ENCODE measurements at regions not wholly inside any gene's neighbourhood (a gene's known extent, or its start where the extent isn't known, plus 50 kb on each side); places are given as distances from the start of the nearest gene placed in this dataset.

GRCh38 chr10:8873310-8873709 lies 818.8 kb downstream of the GATA3 start (continued):
- TF ChIP-seq RAD21 (conservative IDR thresholded peaks at IDR 0.05 in 1 of 2, IDR thresholded peaks at IDR 0.05 in 1 of 2): peak; percentile 74 to 84

- POLR2A ChIA-PET: no interaction called here
- no peak for ATAC-seq
- WGBS (ENCODE audit: missing lambda C conversion rate): 88% methylated on average over 2 of the region's 2 CpGs
These were observed 819.8 kb downstream of the GATA3 start for GRCh38 chr10:8874268-8874667.

GRCh38 chr10:8874972-8875371 lies 820.5 kb downstream of the GATA3 start:
- ChIA-PET CTCF (interaction anchor here (0.6 kb wide), 1 partner anchor 994 kb away, joined by 3 read pairs; no protein-coding TSS in a partner anchor), POLR2A (no interaction called here)
- ATAC-seq: no peak
- Histone ChIP-seq H3K9me3 (no peaks in the 10 kb centered on the region), H3K27ac (no peak overlapping the region), H3K4me2 (no peak overlapping the region), H3K4me3 (no peak overlapping the region), H3K4me1 (0 out of 3 replicates have a peak, but pooled peaks cover 4% of the 10 kb centered on the region)
- 75% methylated on average over 3 of the region's 3 CpGs for WGBS (ENCODE audit: missing lambda C conversion rate)
- DNase-seq (ENCODE audit: low read depth in 1 of 2, low spot score in 1 of 2): no peak
- no peak for FAIRE-seq
- TF ChIP-seq FOXS1 (CRISPR knock-in tag; IDR thresholded peaks at IDR 0.05) (no peak), ZSCAN20 (CRISPR knock-in tag; IDR thresholded peaks at IDR 0.05) (no peak), RARB (CRISPR knock-in tag; IDR thresholded peaks at IDR 0.05) (no peak), NR3C1 (IDR thresholded peaks at IDR 0.05) (no peak), NPAS2 (CRISPR knock-in tag; IDR thresholded peaks at IDR 0.05; ENCODE audit: borderline replicate concordance) (no peak), BCL3 (IDR thresholded peaks at IDR 0.05) (no peak), PBX3 (IDR thresholded peaks at IDR 0.05) (no peak), MAFK (IDR thresholded peaks at IDR 0.05; ENCODE audit: partially characterized antibody) (no peak), CHD2 (IDR thresholded peaks at IDR 0.05; ENCODE audit: low read length, partially characterized antibody) (no peak), CTCF (IDR thresholded peaks at IDR 0.05) (no peak), NFE2L2 (conservative IDR thresholded peaks at IDR 0.05; ENCODE audit: low read length) (no peak), E2F6 (IDR thresholded peaks at IDR 0.05; ENCODE audit: borderline replicate concordance, low read depth) (no peak)

More at GRCh38 chr10:8874268-8874667, 819.8 kb downstream of the GATA3 start:
- no peak for TF ChIP-seq POLR2A (IDR thresholded peaks at IDR 0.05; ENCODE audit: low read length)
- no peak for TF ChIP-seq ZNF302 (CRISPR knock-in tag; IDR thresholded peaks at IDR 0.05)
- TF ChIP-seq TP53 (CRISPR knock-in tag; IDR thresholded peaks at IDR 0.05): no peak
- peak; percentile 88 for TF ChIP-seq MAFK (IDR thresholded peaks at IDR 0.05; ENCODE audit: partially characterized antibody)
- 0 out of 3 replicates have a peak, but pooled peaks cover 4% of the 10 kb centered on the region for H3K4me1 ChIP-seq
- no peak overlapping the region for H3K27ac ChIP-seq
- no peak overlapping the region for H3K4me2 ChIP-seq
- DNase-seq (ENCODE audit: low read depth in 1 of 2, low spot score in 1 of 2) (no peak), FAIRE-seq (no peak)
- H3K4me3 ChIP-seq: no peak overlapping the region
- no peaks in the 10 kb centered on the region for H3K9me3 ChIP-seq
- CTCF ChIA-PET: interaction anchor here (0.7 to 1.2 kb wide), 4 partner anchors 14 to 1012 kb away, joined by 3 to 4 read pairs (median 3); no protein-coding TSS in a partner anchor

GRCh38 chr10:8876171-8876570 lies 821.7 kb downstream of the GATA3 start:
- CTCF ChIA-PET: no interaction called here
- no peaks in the 10 kb centered on the region for H3K9me3 ChIP-seq
- FAIRE-seq (no peak), ATAC-seq (no peak), DNase-seq (ENCODE audit: low read depth in 1 of 2, low spot score in 1 of 2) (no peak)
- WGBS (ENCODE audit: missing lambda C conversion rate): 14% methylated on average over 1 of the region's 1 CpG
- H3K4me2 ChIP-seq: no peak overlapping the region
- POLR2A ChIA-PET: no interaction called here
- no peak overlapping the region for H3K4me3 ChIP-seq
- H3K4me1 ChIP-seq: 0 out of 3 replicates have a peak, but pooled peaks cover 4% of the 10 kb centered on the region
- H3K27ac ChIP-seq: no peak overlapping the region
- TF ChIP-seq BHLHE40 (IDR thresholded peaks at IDR 0.05; ENCODE audit: low read depth, low read length): no peak
- no peak for TF ChIP-seq REST (IDR thresholded peaks at IDR 0.05)
- no peak for TF ChIP-seq HOXA7 (CRISPR knock-in tag; IDR thresholded peaks at IDR 0.05)
- no peak for TF ChIP-seq MAFK (IDR thresholded peaks at IDR 0.05; ENCODE audit: partially characterized antibody)
- no peak for TF ChIP-seq ZC3H11A (IDR thresholded peaks at IDR 0.05)
- no peak for TF ChIP-seq E2F6 (IDR thresholded peaks at IDR 0.05; ENCODE audit: borderline replicate concordance, low read depth)
- TF ChIP-seq HES2 (IDR thresholded peaks at IDR 0.05): no peak
- no peak for TF ChIP-seq JUN (IDR thresholded peaks at IDR 0.05)
- TF ChIP-seq PHF8 (IDR thresholded peaks at IDR 0.05; ENCODE audit: borderline replicate concordance, low read depth): no peak
- TF ChIP-seq NPAS2 (CRISPR knock-in tag; IDR thresholded peaks at IDR 0.05; ENCODE audit: borderline replicate concordance): no peak
